ENCODE measurements at regions not wholly inside any gene's neighbourhood (a gene's known extent, or its start where the extent isn't known, plus 50 kb on each side); places are given as distances from the start of the nearest gene placed in this dataset.

DNA sequence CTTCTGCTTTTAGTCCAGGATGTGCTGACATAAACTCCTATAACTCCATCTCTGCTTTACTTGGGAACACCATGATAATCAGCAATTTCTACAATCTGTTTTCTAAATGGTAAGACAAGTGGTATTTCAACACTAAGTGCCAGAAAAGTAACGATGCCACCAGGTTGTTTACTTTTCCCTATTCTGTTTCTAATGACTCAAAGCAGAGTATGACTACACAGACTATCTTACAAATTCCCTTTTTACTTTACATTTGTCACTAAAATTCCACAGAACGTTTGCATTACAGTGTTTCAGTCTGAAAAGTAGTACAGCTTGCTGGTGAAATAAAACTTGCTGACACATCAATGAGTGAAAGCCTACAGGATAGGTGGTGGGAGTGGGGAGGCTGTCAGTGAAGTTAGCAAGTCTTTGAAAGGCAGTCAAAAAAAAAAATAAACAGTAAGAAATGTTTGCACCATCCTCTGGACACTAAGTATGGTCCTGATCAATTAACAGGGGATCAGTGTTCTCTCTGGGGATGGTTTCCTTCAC lies 186.5 kb downstream of the LURAP1L start:
- TF ChIP-seq, protein P1, sequence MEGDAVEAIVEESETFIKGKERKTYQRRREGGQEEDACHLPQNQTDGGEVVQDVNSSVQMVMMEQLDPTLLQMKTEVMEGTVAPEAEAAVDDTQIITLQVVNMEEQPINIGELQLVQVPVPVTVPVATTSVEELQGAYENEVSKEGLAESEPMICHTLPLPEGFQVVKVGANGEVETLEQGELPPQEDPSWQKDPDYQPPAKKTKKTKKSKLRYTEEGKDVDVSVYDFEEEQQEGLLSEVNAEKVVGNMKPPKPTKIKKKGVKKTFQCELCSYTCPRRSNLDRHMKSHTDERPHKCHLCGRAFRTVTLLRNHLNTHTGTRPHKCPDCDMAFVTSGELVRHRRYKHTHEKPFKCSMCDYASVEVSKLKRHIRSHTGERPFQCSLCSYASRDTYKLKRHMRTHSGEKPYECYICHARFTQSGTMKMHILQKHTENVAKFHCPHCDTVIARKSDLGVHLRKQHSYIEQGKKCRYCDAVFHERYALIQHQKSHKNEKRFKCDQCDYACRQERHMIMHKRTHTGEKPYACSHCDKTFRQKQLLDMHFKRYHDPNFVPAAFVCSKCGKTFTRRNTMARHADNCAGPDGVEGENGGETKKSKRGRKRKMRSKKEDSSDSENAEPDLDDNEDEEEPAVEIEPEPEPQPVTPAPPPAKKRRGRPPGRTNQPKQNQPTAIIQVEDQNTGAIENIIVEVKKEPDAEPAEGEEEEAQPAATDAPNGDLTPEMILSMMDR (IDR thresholded peaks at IDR 0.05), result no peak
- DNase-seq (ENCODE audit: extremely low spot score, unreplicated experiment), result no peak
- H3K4me3 Mint-ChIP-seq (ENCODE audit: unreplicated experiment), result no peak overlapping the region
- H3K27ac Mint-ChIP-seq (ENCODE audit: unreplicated experiment), result no peak overlapping the region
- no peaks in the 10 kb centered on the region for H3K9me3 Mint-ChIP-seq (ENCODE audit: unreplicated experiment)
- H3K27me3 Mint-ChIP-seq (ENCODE audit: unreplicated experiment), result no peaks in the 10 kb centered on the region
- H3K36me3 Mint-ChIP-seq (ENCODE audit: unreplicated experiment), result peaks cover 4% of the 10 kb centered on the region
- H3K4me1 Mint-ChIP-seq (ENCODE audit: unreplicated experiment), result peaks cover 38% of the 10 kb centered on the region

DNA sequence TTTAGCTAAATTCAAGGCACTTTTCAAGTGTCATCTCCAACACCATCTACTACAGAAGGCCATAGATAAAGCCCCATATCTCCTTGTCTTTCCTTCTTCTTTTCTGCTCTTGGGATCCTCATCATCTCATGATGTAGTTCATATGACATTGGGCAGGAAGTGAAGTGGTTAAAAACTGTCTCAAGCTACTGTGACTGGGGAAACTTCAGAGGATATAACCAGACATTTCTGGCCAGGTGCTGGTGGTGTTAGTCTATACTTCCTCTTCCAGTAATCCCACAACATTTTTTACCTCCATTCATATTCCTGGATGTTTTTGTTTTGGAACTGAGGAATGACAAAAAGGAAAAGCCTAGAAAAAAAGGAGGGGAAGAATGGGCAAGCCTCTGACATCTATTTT lies 188.7 kb downstream of the LURAP1L start:
- Mint-ChIP-seq H3K4me3 (ENCODE audit: unreplicated experiment) (no peak overlapping the region), H3K27me3 (ENCODE audit: unreplicated experiment) (no peaks in the 10 kb centered on the region), H3K27ac (ENCODE audit: unreplicated experiment) (peak overlapping the region; percentile 20), H3K9me3 (ENCODE audit: unreplicated experiment) (peaks cover 4% of the 10 kb centered on the region), H3K4me1 (ENCODE audit: unreplicated experiment) (peaks cover 29% of the 10 kb centered on the region), H3K36me3 (ENCODE audit: unreplicated experiment) (peaks cover 4% of the 10 kb centered on the region)
- TF ChIP-seq, protein P1 (IDR thresholded peaks at IDR 0.05), result no peak
- DNase-seq (ENCODE audit: extremely low spot score, unreplicated experiment), result no peak

DNA sequence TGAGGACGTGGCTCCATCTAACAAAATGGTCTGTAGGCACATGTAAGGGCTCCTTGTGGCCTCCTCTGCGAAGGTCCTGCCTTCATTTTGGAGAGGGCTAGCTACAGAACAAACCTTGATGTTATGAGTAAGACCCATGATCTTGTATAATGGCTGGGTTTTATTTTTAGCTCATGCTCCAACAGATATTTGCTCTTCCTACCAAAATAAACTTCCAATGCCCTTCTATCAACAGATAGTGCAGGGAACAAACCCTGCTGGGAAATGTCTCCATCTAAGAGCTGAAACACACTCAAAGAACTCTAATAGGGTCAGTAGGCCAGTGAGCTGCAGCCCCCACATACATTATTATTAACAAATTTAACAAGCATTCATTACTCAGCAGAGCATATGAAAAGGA lies 189.5 kb downstream of the LURAP1L start:
- TF ChIP-seq, protein P1 (IDR thresholded peaks at IDR 0.05), result no peak
- H3K9me3 Mint-ChIP-seq (ENCODE audit: unreplicated experiment), result peaks cover 4% of the 10 kb centered on the region
- H3K27me3 Mint-ChIP-seq (ENCODE audit: unreplicated experiment), result no peaks in the 10 kb centered on the region
- DNase-seq (ENCODE audit: extremely low spot score, unreplicated experiment), result no peak
- no peak overlapping the region for H3K4me3 Mint-ChIP-seq (ENCODE audit: unreplicated experiment)
- peaks cover 4% of the 10 kb centered on the region for H3K36me3 Mint-ChIP-seq (ENCODE audit: unreplicated experiment)
- peaks cover 26% of the 10 kb centered on the region for H3K4me1 Mint-ChIP-seq (ENCODE audit: unreplicated experiment)
- H3K27ac Mint-ChIP-seq (ENCODE audit: unreplicated experiment), result peak overlapping the region; percentile 42

DNA sequence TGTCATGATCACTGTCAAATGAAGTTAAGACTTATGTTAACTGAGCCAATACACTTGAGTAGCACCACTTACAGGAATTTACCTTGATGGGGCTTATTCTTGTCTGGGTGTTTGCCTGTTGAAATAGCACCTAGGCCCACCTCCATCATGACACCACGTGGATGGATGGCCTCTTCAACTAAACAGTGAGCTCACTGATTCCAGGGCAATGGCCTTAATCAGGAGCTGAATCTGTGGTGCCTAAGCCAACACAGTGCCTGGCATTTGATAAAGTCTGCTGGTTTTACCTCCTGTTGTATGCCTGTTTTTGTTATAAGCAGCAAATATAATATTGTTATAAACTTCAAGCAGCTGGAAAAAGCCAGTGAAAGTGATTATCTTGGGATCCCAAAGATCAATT lies 190.5 kb downstream of the LURAP1L start:
- Mint-ChIP-seq H3K9me3 (ENCODE audit: unreplicated experiment) (peaks cover 4% of the 10 kb centered on the region), H3K36me3 (ENCODE audit: unreplicated experiment) (peaks cover 4% of the 10 kb centered on the region), H3K4me3 (ENCODE audit: unreplicated experiment) (no peak overlapping the region), H3K27me3 (ENCODE audit: unreplicated experiment) (no peaks in the 10 kb centered on the region), H3K4me1 (ENCODE audit: unreplicated experiment) (peaks cover 26% of the 10 kb centered on the region), H3K27ac (ENCODE audit: unreplicated experiment) (no peak overlapping the region)
- TF ChIP-seq, protein P1 (IDR thresholded peaks at IDR 0.05), result no peak
- DNase-seq (ENCODE audit: extremely low spot score, unreplicated experiment), result no peak

DNA sequence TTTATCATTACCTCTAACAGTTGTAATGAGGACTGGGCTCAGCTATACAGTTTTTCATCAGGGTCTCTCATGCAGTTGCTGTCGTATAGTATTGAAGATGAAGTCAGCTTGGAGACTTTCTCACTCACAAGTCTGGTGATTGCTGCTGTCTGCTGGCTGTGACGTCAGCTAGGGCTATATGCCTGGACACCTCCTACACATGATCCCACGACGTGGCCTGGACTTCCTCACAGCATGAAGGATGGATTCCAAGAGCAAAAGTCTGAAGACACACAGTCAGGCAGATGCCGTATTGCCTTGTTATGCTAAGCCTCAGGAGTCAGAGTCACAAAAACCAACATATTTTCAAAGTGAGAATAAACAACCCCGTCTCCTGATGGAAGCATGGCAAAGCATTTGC lies 193.3 kb downstream of the LURAP1L start:
- H3K4me1 Mint-ChIP-seq (ENCODE audit: unreplicated experiment), result peaks cover 32% of the 10 kb centered on the region
- peaks cover 4% of the 10 kb centered on the region for H3K36me3 Mint-ChIP-seq (ENCODE audit: unreplicated experiment)
- H3K9me3 Mint-ChIP-seq (ENCODE audit: unreplicated experiment), result peaks cover 4% of the 10 kb centered on the region
- no peak overlapping the region for H3K4me3 Mint-ChIP-seq (ENCODE audit: unreplicated experiment)
- no peak for DNase-seq (ENCODE audit: extremely low spot score, unreplicated experiment)
- TF ChIP-seq, protein P1 (IDR thresholded peaks at IDR 0.05), result no peak
- H3K27me3 Mint-ChIP-seq (ENCODE audit: unreplicated experiment), result no peaks in the 10 kb centered on the region
- H3K27ac Mint-ChIP-seq (ENCODE audit: unreplicated experiment), result no peak overlapping the region
